K562 (cell line): ENCODE measurements at regions not wholly inside any gene's neighbourhood (a gene's known extent, or its start where the extent isn't known, plus 50 kb on each side); places are given as distances from the start of the nearest gene placed in this dataset.

Experiments
- CAMTA2 ChIP-seq: fragments of 250-450 bp; sonication (Bioruptor Pico); conservative IDR thresholded peaks from 2 replicates; pipeline ENCODE4 v1.5.1; 2022
- CHD4 ChIP-seq: fragments of 200-600 bp; sonication (generic); IDR thresholded peaks from 3 replicates; pipeline ENCODE4 v1.6.1; 2012; ENCODE audit warnings: low read depth, mild to moderate bottlenecking, mixed read lengths, low read length, inconsistent platforms; ENCODE audit not compliant: insufficient read depth, insufficient replicate concordance, poor library complexity, severe bottlenecking
- FOSL1 ChIP-seq: fragments of 200-800 bp; sonication (Bioruptor generic); conservative IDR thresholded peaks from 2 replicates; pipeline ENCODE4 v1.6.1; 2016; ENCODE audit warnings: missing genetic modification characterization, missing compliant biosample characterization
- FOXP1 ChIP-seq: sonication (generic); formaldehyde crosslinking; IDR thresholded peaks from 2 replicates; pipeline ENCODE4 v1.8.0; 2022; ENCODE audit warnings: mild to moderate bottlenecking, missing genetic modification reagents
- IRF2 ChIP-seq: sonication (generic); formaldehyde crosslinking; IDR thresholded peaks from 2 replicates; pipeline ENCODE4 v1.8.1; 2022; ENCODE audit warnings: mild to moderate bottlenecking, missing genetic modification reagents
- KDM5B ChIP-seq: fragments of 200-600 bp; sonication (generic); IDR thresholded peaks from 2 replicates; pipeline ENCODE4 v1.6.1; 2012; ENCODE audit warnings: low read depth, mild to moderate bottlenecking, moderate library complexity, low read length, control low read depth, inconsistent platforms; ENCODE audit not compliant: insufficient replicate concordance
- NFE2L1 ChIP-seq: fragments of 450-650 bp; IDR thresholded peaks from 2 replicates; pipeline ENCODE4 v1.6.1; 2016; ENCODE audit warnings: missing genetic modification characterization, low read depth, mild to moderate bottlenecking, missing compliant biosample characterization, moderate library complexity, borderline replicate concordance
- PATZ1 ChIP-seq: fragments of 250-450 bp; sonication (Bioruptor Pico); IDR thresholded peaks from 2 replicates; pipeline ENCODE4 v1.5.0; 2020; ENCODE audit warnings: mild to moderate bottlenecking, borderline replicate concordance
- RBM22 ChIP-seq: fragments of 200-400 bp; formaldehyde crosslinking; IDR thresholded peaks from 2 replicates; pipeline ENCODE4 v1.6.1; 2018; ENCODE audit warnings: low read length, low read depth; ENCODE audit not compliant: poor library complexity, severe bottlenecking
- USF1 ChIP-seq: sonication (generic); formaldehyde crosslinking; IDR thresholded peaks from 2 replicates; pipeline ENCODE4 v1.9.0; 2022; ENCODE audit warnings: mild to moderate bottlenecking, missing genetic modification reagents
- TF ChIP-seq, protein P1 (sequence below): fragments of 150-350 bp; IDR thresholded peaks from 2 replicates; pipeline ENCODE4 v1.6.1; 2014; ENCODE audit warnings: low read depth, mild to moderate bottlenecking, low read length, borderline replicate concordance
- TF ChIP-seq, protein P2 (sequence below): sonication (generic); formaldehyde crosslinking; IDR thresholded peaks from 2 replicates; pipeline ENCODE4 v1.9.0; 2022; ENCODE audit warnings: mild to moderate bottlenecking, missing genetic modification reagents
- TF ChIP-seq, protein P3 (sequence below): sonication (generic); formaldehyde crosslinking; IDR thresholded peaks from 2 replicates; pipeline ENCODE4 v1.8.0; 2022; ENCODE audit warnings: mild to moderate bottlenecking, missing genetic modification reagents
- TF ChIP-seq, protein P4 (sequence below): fragments of 250-450 bp; sonication (Bioruptor Pico); IDR thresholded peaks from 2 replicates; pipeline ENCODE4 v1.4.0; 2020

DNA sequence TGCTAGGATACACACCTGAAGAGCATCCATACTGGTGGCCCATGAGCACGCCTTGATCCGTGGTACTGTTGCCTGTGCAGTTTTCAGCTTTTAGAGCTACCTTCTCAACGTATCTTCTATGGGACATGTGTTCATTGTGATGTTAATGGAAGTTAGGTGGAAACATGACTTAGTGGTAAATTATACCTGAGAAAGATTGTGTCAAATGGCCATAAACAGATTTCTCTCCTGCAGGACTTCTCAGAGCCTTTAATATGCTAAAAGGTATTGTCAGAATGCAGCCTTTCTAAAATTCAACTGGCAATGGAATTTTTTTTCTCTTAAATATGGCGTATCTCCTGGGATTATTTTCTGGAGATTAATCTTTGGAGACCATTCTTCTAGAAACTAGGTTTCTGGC is 148.5 kb downstream of the CDC5L start:
- TF ChIP-seq RBM22 (no peak), KDM5B (no peak), FOSL1 (tag) (no peak), NFE2L1 (no peak), USF1 (no peak), FOXP1 (CRISPR knock-in tag) (no peak), IRF2 (CRISPR knock-in tag) (no peak), PATZ1 (CRISPR knock-in tag) (no peak), CHD4 (no peak), CAMTA2 (CRISPR knock-in tag) (no peak)
- TF ChIP-seq, protein P1, sequence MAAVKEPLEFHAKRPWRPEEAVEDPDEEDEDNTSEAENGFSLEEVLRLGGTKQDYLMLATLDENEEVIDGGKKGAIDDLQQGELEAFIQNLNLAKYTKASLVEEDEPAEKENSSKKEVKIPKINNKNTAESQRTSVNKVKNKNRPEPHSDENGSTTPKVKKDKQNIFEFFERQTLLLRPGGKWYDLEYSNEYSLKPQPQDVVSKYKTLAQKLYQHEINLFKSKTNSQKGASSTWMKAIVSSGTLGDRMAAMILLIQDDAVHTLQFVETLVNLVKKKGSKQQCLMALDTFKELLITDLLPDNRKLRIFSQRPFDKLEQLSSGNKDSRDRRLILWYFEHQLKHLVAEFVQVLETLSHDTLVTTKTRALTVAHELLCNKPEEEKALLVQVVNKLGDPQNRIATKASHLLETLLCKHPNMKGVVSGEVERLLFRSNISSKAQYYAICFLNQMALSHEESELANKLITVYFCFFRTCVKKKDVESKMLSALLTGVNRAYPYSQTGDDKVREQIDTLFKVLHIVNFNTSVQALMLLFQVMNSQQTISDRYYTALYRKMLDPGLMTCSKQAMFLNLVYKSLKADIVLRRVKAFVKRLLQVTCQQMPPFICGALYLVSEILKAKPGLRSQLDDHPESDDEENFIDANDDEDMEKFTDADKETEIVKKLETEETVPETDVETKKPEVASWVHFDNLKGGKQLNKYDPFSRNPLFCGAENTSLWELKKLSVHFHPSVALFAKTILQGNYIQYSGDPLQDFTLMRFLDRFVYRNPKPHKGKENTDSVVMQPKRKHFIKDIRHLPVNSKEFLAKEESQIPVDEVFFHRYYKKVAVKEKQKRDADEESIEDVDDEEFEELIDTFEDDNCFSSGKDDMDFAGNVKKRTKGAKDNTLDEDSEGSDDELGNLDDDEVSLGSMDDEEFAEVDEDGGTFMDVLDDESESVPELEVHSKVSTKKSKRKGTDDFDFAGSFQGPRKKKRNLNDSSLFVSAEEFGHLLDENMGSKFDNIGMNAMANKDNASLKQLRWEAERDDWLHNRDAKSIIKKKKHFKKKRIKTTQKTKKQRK: no peak
- TF ChIP-seq, protein P2, sequence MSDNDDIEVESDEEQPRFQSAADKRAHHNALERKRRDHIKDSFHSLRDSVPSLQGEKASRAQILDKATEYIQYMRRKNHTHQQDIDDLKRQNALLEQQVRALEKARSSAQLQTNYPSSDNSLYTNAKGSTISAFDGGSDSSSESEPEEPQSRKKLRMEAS: no peak
- TF ChIP-seq, protein P3, sequence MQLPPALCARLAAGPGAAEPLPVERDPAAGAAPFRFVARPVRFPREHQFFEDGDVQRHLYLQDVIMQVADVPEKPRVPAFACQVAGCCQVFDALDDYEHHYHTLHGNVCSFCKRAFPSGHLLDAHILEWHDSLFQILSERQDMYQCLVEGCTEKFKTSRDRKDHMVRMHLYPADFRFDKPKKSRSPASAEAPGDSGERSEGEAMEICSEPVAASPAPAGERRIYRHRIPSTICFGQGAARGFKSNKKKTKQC: no peak
- TF ChIP-seq, protein P4, sequence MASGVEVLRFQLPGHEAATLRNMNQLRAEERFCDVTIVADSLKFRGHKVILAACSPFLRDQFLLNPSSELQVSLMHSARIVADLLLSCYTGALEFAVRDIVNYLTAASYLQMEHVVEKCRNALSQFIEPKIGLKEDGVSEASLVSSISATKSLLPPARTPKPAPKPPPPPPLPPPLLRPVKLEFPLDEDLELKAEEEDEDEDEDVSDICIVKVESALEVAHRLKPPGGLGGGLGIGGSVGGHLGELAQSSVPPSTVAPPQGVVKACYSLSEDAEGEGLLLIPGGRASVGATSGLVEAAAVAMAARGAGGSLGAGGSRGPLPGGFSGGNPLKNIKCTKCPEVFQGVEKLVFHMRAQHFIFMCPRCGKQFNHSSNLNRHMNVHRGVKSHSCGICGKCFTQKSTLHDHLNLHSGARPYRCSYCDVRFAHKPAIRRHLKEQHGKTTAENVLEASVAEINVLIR: no peak
